HG03432 (cell line): ENCODE measurements at regions not wholly inside any gene's neighbourhood (a gene's known extent, or its start where the extent isn't known, plus 50 kb on each side); places are given as distances from the start of the nearest gene placed in this dataset.

Experiments used
- ATAC-seq: cut with Tn5 transposase; IDR thresholded peaks from one replicate; pipeline ENCODE4 v1.9.1; 2021; ENCODE audit warnings: mild to moderate bottlenecking, moderate library complexity; ENCODE audit not compliant: unreplicated experiment

- no peak for ATAC-seq
These were observed 289.1 kb downstream of the ZNF516 start for GRCh38 chr18:76205906-76206305.

- ATAC-seq: no peak
These were observed 291.5 kb downstream of the ZNF516 start for GRCh38 chr18:76203552-76203951.

GRCh38 chr18:76202322-76202721, 292.7 kb downstream of the ZNF516 start:
- no peak for ATAC-seq

GRCh38 chr18:76195601-76196000, 299.4 kb downstream of the ZNF516 start:
- ATAC-seq: no peak

- no peak for ATAC-seq
These were observed 306.9 kb downstream of the ZNF516 start for GRCh38 chr18:76188097-76188496.

- no peak for ATAC-seq
These were observed 315.8 kb downstream of the ZNF516 start for GRCh38 chr18:76179257-76179656.

- ATAC-seq: no peak
These were observed 317.9 kb downstream of the ZNF516 start for GRCh38 chr18:76177160-76177559.

GRCh38 chr18:76174451-76174850, 320.6 kb downstream of the ZNF516 start:
- ATAC-seq: no peak

GRCh38 chr18:76169733-76170132, 325.3 kb downstream of the ZNF516 start:
- no peak for ATAC-seq

- no peak for ATAC-seq
These were observed 327.0 kb downstream of the ZNF516 start for GRCh38 chr18:76167845-76168621.

- ATAC-seq: no peak
These were observed 327.6 kb downstream of the ZNF516 start for GRCh38 chr18:76167410-76167809.

GRCh38 chr18:76162886-76163285, 332.2 kb downstream of the ZNF516 start:
- ATAC-seq: no peak

GRCh38 chr18:76161983-76162382, 333.1 kb downstream of the ZNF516 start:
- no peak for ATAC-seq

GRCh38 chr18:76153691-76154090, 341.4 kb downstream of the ZNF516 start:
- ATAC-seq: no peak

- ATAC-seq: no peak
These were observed 345.3 kb downstream of the ZNF516 start for GRCh38 chr18:76149734-76150133.

GRCh38 chr18:76149284-76149683, 345.8 kb downstream of the ZNF516 start:
- no peak for ATAC-seq

GRCh38 chr18:76145521-76146376, 349.3 kb downstream of the ZNF516 start:
- no peak for ATAC-seq

- no peak for ATAC-seq
These were observed 350.2 kb downstream of the ZNF516 start for GRCh38 chr18:76144844-76145243.

- no peak for ATAC-seq
These were observed 352.4 kb downstream of the ZNF516 start for GRCh38 chr18:76142611-76143010.

GRCh38 chr18:76139844-76140243, 355.2 kb downstream of the ZNF516 start:
- no peak for ATAC-seq

GRCh38 chr18:76137216-76137615, 357.8 kb downstream of the ZNF516 start:
- ATAC-seq: no peak

GRCh38 chr18:76136701-76137100, 358.3 kb downstream of the ZNF516 start:
- no peak for ATAC-seq
